CD4-positive, alpha-beta T cell (primary cell): ENCODE measurements at regions not wholly inside any gene's neighbourhood (a gene's known extent, or its start where the extent isn't known, plus 50 kb on each side); places are given as distances from the start of the nearest gene placed in this dataset.

Experiments used
- ATAC-seq: fragments of 200-7000 bp; cut with Tn5 transposase; one replicate; pipeline ENCODE4 v1.10.0; 2022; ENCODE audit warnings: mild to moderate bottlenecking; ENCODE audit not compliant: poor library complexity
- CTCF ChIA-PET: fragments of 350-600 bp; sonication (Branson Sonifier 250); formaldehyde crosslinking; loops from one replicate; lab custom pipeline; 2021; ENCODE audit warnings: antibody characterized with exemption, inconsistent platforms; lab: Charles Lee
- POLR2A ChIA-PET: fragments of 350-600 bp; sonication (Branson Sonifier 250); formaldehyde crosslinking; loops from one replicate; lab custom pipeline; 2021; ENCODE audit warnings: antibody characterized with exemption, inconsistent platforms; lab: Charles Lee
- DNase-seq, 14 experiments: peaks; one replicate each; pipeline ENCODE4 v3.0.0-alpha.2; 2013 to 2020; ENCODE audit warnings: mixed read lengths in 2 of 14
- H3K27ac ChIP-seq, 2 donors: one replicate each; pipeline versions ENCODE4 v1.5.1 to v1.7.0; 2013; ENCODE audit warnings: low read length in 2 of 2, low read depth in 1 of 2, mild to moderate bottlenecking in 1 of 2
- H3K27me3 ChIP-seq, 2 experiments: 1 replicate in 1 of 2; 2 replicates in 1 of 2; pipeline versions ENCODE4 v1.6.1 to v1.7.0; 2013; ENCODE audit warnings: low read length in 2 of 2, control low read depth in 1 of 2, mild to moderate bottlenecking in 1 of 2, moderate library complexity in 1 of 2; ENCODE audit not compliant: insufficient read depth in 2 of 2, control insufficient read depth in 1 of 2
- H3K36me3 ChIP-seq: one replicate; pipeline ENCODE4 v1.6.1; 2013; ENCODE audit warnings: low read length, control low read depth; ENCODE audit not compliant: insufficient read depth
- H3K4me1 ChIP-seq: one replicate; pipeline ENCODE4 v1.6.1; 2013; ENCODE audit warnings: low read length, control low read depth; ENCODE audit not compliant: insufficient read depth
- H3K4me3 ChIP-seq: one replicate; pipeline ENCODE4 v1.5.1; 2013; ENCODE audit warnings: mild to moderate bottlenecking, low read length, moderate library complexity
- H3K9me3 ChIP-seq, 2 experiments: 1 replicate in 1 of 2; 2 replicates in 1 of 2; pipeline versions ENCODE4 v1.6.1 to v1.7.0; 2013; ENCODE audit warnings: low read length in 2 of 2, mild to moderate bottlenecking in 2 of 2, control low read depth in 1 of 2, moderate library complexity in 1 of 2; ENCODE audit not compliant: control insufficient read depth in 1 of 2, insufficient read depth in 1 of 2
- H3K27ac Mint-ChIP-seq: one replicate; pipeline ENCODE4 v1.8.0; 2020; ENCODE audit warnings: mixed read lengths
- H3K27me3 Mint-ChIP-seq: one replicate; pipeline ENCODE4 v1.8.0; 2021; ENCODE audit warnings: mixed read lengths
- H3K36me3 Mint-ChIP-seq: one replicate; pipeline ENCODE4 v1.8.0; 2021; ENCODE audit warnings: low read depth, mixed read lengths
- H3K4me1 Mint-ChIP-seq: one replicate; pipeline ENCODE4 v1.8.0; 2021; ENCODE audit warnings: low read depth, mixed read lengths
- H3K4me3 Mint-ChIP-seq: one replicate; pipeline ENCODE4 v1.8.0; 2020; ENCODE audit warnings: mild to moderate bottlenecking, mixed read lengths
- H3K9me3 Mint-ChIP-seq: one replicate; pipeline ENCODE4 v1.8.0; 2020; ENCODE audit warnings: mixed read lengths
- CTCF ChIP-seq: fragments of 200-600 bp; IDR thresholded peaks from one replicate; pipeline ENCODE4 v1.8.0; 2022; ENCODE audit warnings: antibody characterized with exemption, mild to moderate bottlenecking
- intact Hi-C, 2 experiments: fragments of 100-400 bp; cut with DNase I in 1 of 2; cut with micrococcal nuclease in 1 of 2; formaldehyde crosslinking; loops; one replicate each; pipeline versions ENCODE4 v1.15.1 to v1.9.0; 2023 to 2025; cut with DNase I, micrococcal nuclease

DNA sequence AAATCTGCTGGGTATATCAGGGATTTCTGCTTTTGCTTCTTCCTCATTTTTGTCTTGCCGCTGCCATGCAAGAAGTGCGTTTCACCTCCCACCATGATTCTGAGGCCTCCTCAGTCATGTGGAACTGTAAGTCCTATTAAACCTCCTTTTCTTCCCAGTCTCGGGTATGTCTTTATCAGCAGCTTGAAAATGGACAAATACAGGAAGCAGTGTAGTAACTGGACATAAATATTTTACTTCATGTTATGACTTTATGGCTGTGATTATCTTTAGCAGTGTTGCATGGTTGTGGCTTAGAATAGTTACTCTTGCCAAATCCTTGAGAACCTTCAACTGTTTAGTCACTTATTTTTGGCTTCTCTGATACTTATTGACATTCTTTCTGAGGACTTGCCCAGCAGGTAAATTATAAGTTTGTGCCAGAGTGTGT lies 66.2 kb upstream of the DLX2 start:
- no peak for ATAC-seq
- TF ChIP-seq CTCF: no peak
- H3K4me3 Mint-ChIP-seq: no peak overlapping the region
- no peaks in the 10 kb centered on the region for H3K27me3 Mint-ChIP-seq
- intact Hi-C loops: no loop called here
- no peaks in the 10 kb centered on the region for H3K36me3 Mint-ChIP-seq
- H3K36me3 ChIP-seq: no peaks in the 10 kb centered on the region
- H3K27ac Mint-ChIP-seq: no peak overlapping the region
- no peaks in the 10 kb centered on the region for H3K9me3 ChIP-seq
- no peaks in the 10 kb centered on the region for H3K9me3 Mint-ChIP-seq
- H3K27me3 ChIP-seq: peaks cover 0 to 6% of the 10 kb centered on the region in 2 experiments
- CTCF ChIA-PET: no interaction called here
- no peak overlapping the region for H3K4me3 ChIP-seq
- H3K4me1 ChIP-seq: peaks cover 12% of the 10 kb centered on the region
- no peak for DNase-seq
- POLR2A ChIA-PET: no interaction called here
- H3K4me1 Mint-ChIP-seq: no peaks in the 10 kb centered on the region
- no peak overlapping the region for H3K27ac ChIP-seq

DNA sequence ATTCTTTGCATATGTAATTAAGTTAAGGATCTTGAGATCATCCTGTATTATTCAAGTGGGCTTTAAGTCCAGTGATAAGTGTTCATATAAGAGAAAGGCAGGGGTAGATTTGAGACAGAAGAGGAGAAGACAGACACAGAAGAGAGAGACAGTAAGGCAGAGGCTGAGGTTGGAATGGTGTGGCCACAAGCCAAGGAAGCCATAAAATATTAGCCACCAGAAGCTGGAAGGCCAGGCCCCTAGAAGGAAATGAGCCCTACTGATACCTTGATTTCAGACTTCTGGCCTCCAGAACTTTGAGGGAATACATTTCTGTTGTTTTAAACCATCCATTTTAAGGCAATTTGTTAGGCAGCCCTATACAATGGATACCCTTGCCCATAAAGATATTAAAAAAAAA lies 66.9 kb upstream of the DLX2 start:
- Histone ChIP-seq H3K36me3 (no peaks in the 10 kb centered on the region), H3K4me3 (no peak overlapping the region), H3K9me3 (no peaks in the 10 kb centered on the region), H3K27ac (no peak overlapping the region), H3K27me3 (peaks cover 0 to 6% of the 10 kb centered on the region in 2 experiments), H3K4me1 (peaks cover 12% of the 10 kb centered on the region)
- DNase-seq (no peak), ATAC-seq (no peak)
- intact Hi-C loops: loop anchor here (5.0 to 10.0 kb wide), 3 partner anchors 313 to 763 kb away; no protein-coding TSS in a partner anchor
- Mint-ChIP-seq H3K4me3 (no peak overlapping the region), H3K27me3 (no peaks in the 10 kb centered on the region), H3K27ac (no peak overlapping the region), H3K4me1 (no peaks in the 10 kb centered on the region), H3K36me3 (no peaks in the 10 kb centered on the region), H3K9me3 (no peaks in the 10 kb centered on the region)
- TF ChIP-seq CTCF: no peak
- ChIA-PET POLR2A (no interaction called here), CTCF (no interaction called here)

- Histone ChIP-seq H3K9me3 (no peaks in the 10 kb centered on the region), H3K27me3 (peaks cover 0 to 6% of the 10 kb centered on the region in 2 experiments), H3K27ac (no peak overlapping the region), H3K36me3 (no peaks in the 10 kb centered on the region), H3K4me1 (peaks cover 12% of the 10 kb centered on the region), H3K4me3 (peak overlapping the region; percentile 59)
- Mint-ChIP-seq H3K4me3 (peak overlapping the region; percentile 74), H3K27ac (no peak overlapping the region), H3K36me3 (no peaks in the 10 kb centered on the region), H3K27me3 (no peaks in the 10 kb centered on the region), H3K4me1 (no peaks in the 10 kb centered on the region), H3K9me3 (no peaks in the 10 kb centered on the region)
- intact Hi-C loops: loop anchor here (1.0 to 10.0 kb wide), 7 partner anchors 290 to 760 kb away; no protein-coding TSS in a partner anchor
- ChIA-PET CTCF (interaction anchor here (0.6 to 2.0 kb wide), 5 partner anchors 289 to 539 kb away, joined by 3 to 12 read pairs (median 6); no protein-coding TSS in a partner anchor), POLR2A (interaction anchor here (4.3 kb wide), 1 partner anchor 289 kb away, joined by 22 read pairs; no protein-coding TSS in a partner anchor)
- TF ChIP-seq CTCF: peak; percentile 64
- DNase-seq: peak in 13 of 14 experiments; percentile 45 to 83 (median 60)
- ATAC-seq: peak; percentile 96
Measured at GRCh38 chr2:172172513-172173173, 69.9 kb upstream of the DLX2 start.
